Left lung (tissue), 4 donors: ENCODE measurements at regions not wholly inside any gene's neighbourhood (a gene's known extent, or its start where the extent isn't known, plus 50 kb on each side); places are given as distances from the start of the nearest gene placed in this dataset.

Source experiments
- ATAC-seq: fragments of 200-7000 bp; cut with Tn5 transposase; one replicate; pipeline ENCODE4 v1.9.1; 2020; ENCODE audit warnings: moderate library complexity
- DNase-seq, 4 donors: peaks; one replicate each; pipeline ENCODE4 v3.0.0-alpha.2; 2013 to 2020
- H3K27ac ChIP-seq, 2 donors: fragments of 200-600 bp; sonication (generic) in 1 of 2; one replicate each; pipeline versions ENCODE4 v1.5.0 to v1.8.0; 2020 to 2021
- H3K27me3 ChIP-seq, 2 donors: fragments of 200-600 bp; sonication (generic) in 1 of 2; one replicate each; pipeline versions ENCODE4 v1.5.0 to v1.8.0; 2020 to 2021
- H3K36me3 ChIP-seq, 2 donors: fragments of 200-600 bp; sonication (generic) in 1 of 2; one replicate each; pipeline versions ENCODE4 v1.5.0 to v1.8.0; 2020 to 2021
- H3K4me1 ChIP-seq, 2 donors: fragments of 200-600 bp; one replicate each; pipeline ENCODE4 v1.8.0; 2021
- H3K4me3 ChIP-seq, 2 donors: fragments of 200-600 bp; sonication (generic) in 1 of 2; one replicate each; pipeline versions ENCODE4 v1.5.0 to v1.8.0; 2020 to 2021; ENCODE audit warnings: mild to moderate bottlenecking in 1 of 2
- H3K9me3 ChIP-seq, 2 donors: fragments of 200-600 bp; sonication (generic) in 1 of 2; one replicate each; pipeline versions ENCODE4 v1.5.0 to v1.8.0; 2020 to 2021
- intact Hi-C, 2 donors: fragments of 100-400 bp; cut with DNase I; formaldehyde crosslinking; loops; one replicate each; pipeline versions ENCODE4 v1.11.2 to v1.14.2; 2022
- TF ChIP-seq, protein P1 (sequence below), 2 donors: fragments of 200-600 bp; sonication (generic) in 1 of 2; IDR thresholded peaks; one replicate each; pipeline versions ENCODE4 v1.5.0 to v1.8.0; 2021; ENCODE audit warnings: antibody characterized with exemption in 2 of 2
- donor health status: DM: no; HTN: yes; CAD: no.
- donor health status: DM: no; HTN: no; CAD: no.

DNA sequence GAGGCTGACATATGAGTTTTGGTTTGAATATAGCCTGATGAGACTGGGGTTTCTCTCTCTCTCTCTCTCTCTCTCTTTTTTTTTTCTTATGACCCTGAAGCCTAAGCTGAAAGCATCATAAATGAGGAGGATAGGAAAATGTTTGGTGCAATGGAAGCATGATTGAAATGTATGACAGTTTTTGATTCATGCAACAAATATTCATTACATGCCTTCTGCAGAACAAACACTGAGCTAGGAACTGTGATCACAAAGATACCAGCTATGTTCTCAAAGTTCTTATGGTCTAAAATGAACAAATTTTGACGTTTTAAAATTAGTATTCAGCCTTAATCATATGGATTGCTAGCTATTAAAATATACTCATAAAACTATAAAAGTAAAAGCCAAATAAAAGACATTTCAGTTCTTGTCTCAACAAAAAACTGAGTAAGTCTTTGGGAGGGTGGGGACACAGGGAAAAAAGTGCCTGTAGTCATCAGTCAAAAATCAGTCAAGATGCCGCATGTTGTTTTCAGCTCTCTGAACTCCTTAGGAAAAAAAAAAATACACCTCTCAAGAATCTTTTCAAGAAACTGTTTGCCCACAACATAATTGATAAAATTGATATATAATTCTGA is 57.2 kb downstream of the NKX6-1 start:
- intact Hi-C loops: no loop called here
- H3K27ac ChIP-seq: no peak overlapping the region
- DNase-seq: no peak

DNA sequence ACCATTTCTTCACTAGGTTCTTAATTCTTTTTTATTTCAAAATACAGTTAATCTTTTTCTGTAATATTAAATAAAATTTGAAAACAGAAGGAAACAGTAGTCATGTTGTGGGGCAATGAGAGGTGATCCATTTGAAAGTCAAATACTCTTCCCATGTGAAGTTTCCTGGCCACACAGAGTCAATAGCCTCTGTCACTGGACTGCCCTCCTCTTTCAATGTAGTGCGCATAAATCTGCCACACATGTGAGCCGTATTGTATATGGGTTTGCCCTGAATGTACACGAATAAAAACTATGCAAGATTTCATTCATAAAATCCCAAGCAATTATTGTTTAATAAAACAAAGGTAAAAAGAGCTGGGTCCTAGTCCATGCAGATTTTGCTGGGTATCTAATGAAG is 59.1 kb downstream of the NKX6-1 start:
- TF ChIP-seq, protein P1, sequence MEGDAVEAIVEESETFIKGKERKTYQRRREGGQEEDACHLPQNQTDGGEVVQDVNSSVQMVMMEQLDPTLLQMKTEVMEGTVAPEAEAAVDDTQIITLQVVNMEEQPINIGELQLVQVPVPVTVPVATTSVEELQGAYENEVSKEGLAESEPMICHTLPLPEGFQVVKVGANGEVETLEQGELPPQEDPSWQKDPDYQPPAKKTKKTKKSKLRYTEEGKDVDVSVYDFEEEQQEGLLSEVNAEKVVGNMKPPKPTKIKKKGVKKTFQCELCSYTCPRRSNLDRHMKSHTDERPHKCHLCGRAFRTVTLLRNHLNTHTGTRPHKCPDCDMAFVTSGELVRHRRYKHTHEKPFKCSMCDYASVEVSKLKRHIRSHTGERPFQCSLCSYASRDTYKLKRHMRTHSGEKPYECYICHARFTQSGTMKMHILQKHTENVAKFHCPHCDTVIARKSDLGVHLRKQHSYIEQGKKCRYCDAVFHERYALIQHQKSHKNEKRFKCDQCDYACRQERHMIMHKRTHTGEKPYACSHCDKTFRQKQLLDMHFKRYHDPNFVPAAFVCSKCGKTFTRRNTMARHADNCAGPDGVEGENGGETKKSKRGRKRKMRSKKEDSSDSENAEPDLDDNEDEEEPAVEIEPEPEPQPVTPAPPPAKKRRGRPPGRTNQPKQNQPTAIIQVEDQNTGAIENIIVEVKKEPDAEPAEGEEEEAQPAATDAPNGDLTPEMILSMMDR (IDR thresholded peaks at IDR 0.05): no peak
- intact Hi-C loops: no loop called here

More for the DNA sequence above, 57.2 kb downstream of the NKX6-1 start:
- no peaks in the 10 kb centered on the region for H3K9me3 ChIP-seq
- peaks cover 0 to 6% of the 10 kb centered on the region in 2 donors for H3K27me3 ChIP-seq
- no peaks in the 10 kb centered on the region for H3K4me1 ChIP-seq
- ATAC-seq: no peak
- TF ChIP-seq, protein P1 (IDR thresholded peaks at IDR 0.05): no peak
- H3K36me3 ChIP-seq: no peaks in the 10 kb centered on the region
- H3K4me3 ChIP-seq: no peak overlapping the region

DNA sequence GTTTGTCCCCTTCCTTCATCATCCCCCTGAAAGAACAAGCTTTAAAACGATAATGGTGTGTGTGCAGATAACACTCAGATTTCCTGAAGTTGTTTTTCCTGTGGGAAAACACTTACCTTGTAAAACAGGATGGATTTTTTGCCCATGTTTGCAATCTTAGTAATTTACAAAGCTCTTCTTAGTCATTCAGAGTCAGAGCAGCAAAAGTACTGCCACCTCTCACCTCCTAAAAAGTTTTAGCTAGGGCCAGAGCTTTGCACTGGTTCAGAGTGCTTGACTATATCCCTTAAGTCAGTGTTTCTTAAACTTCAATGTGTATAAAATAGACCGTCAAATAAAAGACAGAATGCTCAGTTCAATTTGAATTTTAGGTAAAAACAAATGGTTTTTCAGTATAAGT is 62.3 kb downstream of the NKX6-1 start:
- Histone ChIP-seq H3K27ac (no peak overlapping the region), H3K4me1 (no peaks in the 10 kb centered on the region), H3K4me3 (no peak overlapping the region), H3K36me3 (no peaks in the 10 kb centered on the region), H3K27me3 (no peaks in the 10 kb centered on the region), H3K9me3 (no peaks in the 10 kb centered on the region)
- ATAC-seq (no peak), DNase-seq (no peak)
- intact Hi-C loops: no loop called here
- TF ChIP-seq, protein P1 (IDR thresholded peaks at IDR 0.05): no peak

More for the DNA sequence above, 59.1 kb downstream of the NKX6-1 start:
- no peaks in the 10 kb centered on the region for H3K36me3 ChIP-seq
- H3K27ac ChIP-seq: no peak overlapping the region
- DNase-seq (no peak), ATAC-seq (no peak)
- no peaks in the 10 kb centered on the region for H3K27me3 ChIP-seq
- H3K9me3 ChIP-seq: no peaks in the 10 kb centered on the region
- no peak overlapping the region for H3K4me3 ChIP-seq
- H3K4me1 ChIP-seq: no peaks in the 10 kb centered on the region

DNA sequence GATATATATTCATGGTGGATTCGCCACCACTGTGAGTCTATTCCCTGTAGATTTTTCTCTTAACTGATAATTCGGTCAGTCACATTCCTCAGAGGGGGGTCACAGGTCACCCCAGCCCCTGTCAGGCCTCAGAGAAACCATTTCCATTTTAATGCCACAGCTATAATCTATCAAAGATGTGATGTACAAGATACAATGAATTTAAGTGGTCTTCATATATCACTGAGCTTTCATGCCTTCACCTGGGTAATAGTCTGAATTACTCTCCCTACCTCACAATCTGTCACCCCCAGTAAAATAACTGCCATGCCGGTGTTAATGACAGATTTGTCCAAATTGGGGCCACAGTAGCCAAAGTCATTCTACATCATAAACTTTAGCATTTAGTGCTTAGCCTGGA is 64.7 kb downstream of the NKX6-1 start:
- no peaks in the 10 kb centered on the region for H3K4me1 ChIP-seq
- no peak for ATAC-seq
- no peaks in the 10 kb centered on the region for H3K27me3 ChIP-seq
- TF ChIP-seq, protein P1 (IDR thresholded peaks at IDR 0.05): no peak
- intact Hi-C loops: no loop called here
- no peak overlapping the region for H3K27ac ChIP-seq
- H3K9me3 ChIP-seq: no peaks in the 10 kb centered on the region
- DNase-seq: no peak
- H3K36me3 ChIP-seq: no peaks in the 10 kb centered on the region
- H3K4me3 ChIP-seq: no peak overlapping the region

DNA sequence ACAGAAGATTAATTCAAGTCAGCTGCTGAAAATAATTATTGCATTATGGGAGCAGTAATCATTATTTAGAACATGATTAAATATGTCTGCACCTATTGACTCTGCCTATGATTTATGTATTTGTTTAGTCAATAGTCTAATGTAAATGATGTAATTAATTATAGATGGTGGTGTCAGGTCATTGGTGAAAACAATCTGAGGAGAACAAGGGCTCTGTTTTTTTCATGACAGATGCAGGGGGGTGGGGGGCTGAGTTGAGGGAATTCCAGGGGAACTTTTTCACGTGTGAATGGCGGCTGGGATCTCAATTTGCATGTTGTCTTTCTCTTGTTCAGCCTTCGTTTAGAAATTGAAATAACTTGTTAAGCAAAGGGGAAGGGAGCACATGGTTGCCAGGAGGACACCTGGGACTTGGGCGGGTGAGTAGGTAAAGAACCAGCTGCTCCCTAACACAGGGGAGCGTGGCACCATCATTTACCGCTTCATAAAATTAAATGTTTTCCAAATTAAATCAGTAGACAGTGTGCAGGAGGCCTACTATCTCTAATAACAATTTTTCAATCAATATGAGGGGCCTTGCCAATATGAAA is 65.4 kb downstream of the NKX6-1 start:
- H3K36me3 ChIP-seq: no peaks in the 10 kb centered on the region
- H3K4me3 ChIP-seq: no peak overlapping the region
- H3K4me1 ChIP-seq: no peaks in the 10 kb centered on the region
- H3K27me3 ChIP-seq: no peaks in the 10 kb centered on the region
- TF ChIP-seq, protein P1 (IDR thresholded peaks at IDR 0.05): no peak
- H3K27ac ChIP-seq: no peak overlapping the region
- ATAC-seq (no peak), DNase-seq (no peak)
- H3K9me3 ChIP-seq: no peaks in the 10 kb centered on the region
- intact Hi-C loops: no loop called here
